ENCODE measurements at regions not wholly inside any gene's neighbourhood (a gene's known extent, or its start where the extent isn't known, plus 50 kb on each side); places are given as distances from the start of the nearest gene placed in this dataset.

DNA sequence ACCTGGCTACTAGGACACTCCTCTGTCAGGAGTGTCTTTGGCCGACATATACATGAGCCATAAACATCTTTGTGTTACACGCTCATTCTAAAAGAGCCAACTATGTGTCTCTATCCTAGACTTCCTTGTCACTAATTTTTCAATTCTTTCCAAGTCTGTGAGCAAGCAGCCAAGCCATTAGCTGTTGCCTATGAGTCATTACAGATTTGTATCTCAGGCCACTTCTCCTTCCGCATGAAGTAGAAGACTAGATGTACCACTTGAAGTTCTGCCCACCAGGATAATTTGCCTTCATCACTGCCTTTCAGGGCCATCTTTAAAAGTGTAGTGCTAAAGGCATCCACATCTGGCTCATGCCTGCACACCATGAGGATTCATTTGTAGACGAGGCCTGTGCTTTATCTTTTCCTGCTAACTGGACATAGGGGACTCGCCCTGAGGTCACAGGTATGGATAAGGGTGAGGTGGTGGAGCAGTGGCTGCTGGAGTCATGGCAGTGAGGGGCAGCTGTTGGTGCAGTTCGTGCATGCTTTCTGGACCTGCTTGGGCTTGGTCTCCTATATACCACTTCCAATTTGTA is 126.1 kb upstream of the KL start:
- Histone ChIP-seq H3K27ac (ENCODE audit: low read depth, low read length) (no peak overlapping the region), H3K9ac (ENCODE audit: extremely low read depth, low read length, poor library complexity, severe bottlenecking) (no peak overlapping the region), H3K4me3 (ENCODE audit: low read length) (no peak overlapping the region), H3K36me3 (ENCODE audit: control insufficient read depth, insufficient read depth, low read length) (no peaks in the 10 kb centered on the region), H3K9me3 (ENCODE audit: control insufficient read depth, low read length) (peaks cover 13% of the 10 kb centered on the region), H3K27me3 (ENCODE audit: control insufficient read depth, insufficient read depth, low read length, poor library complexity, severe bottlenecking) (no peaks in the 10 kb centered on the region), H3K4me1 (ENCODE audit: control insufficient read depth, insufficient read depth, low read length) (no peaks in the 10 kb centered on the region)
- peaks cover 16% of the 10 kb centered on the region for H3K9me3 Mint-ChIP-seq
- no peak for DNase-seq
- no peaks in the 10 kb centered on the region for H3K4me1 Mint-ChIP-seq
- TF ChIP-seq, protein P1, sequence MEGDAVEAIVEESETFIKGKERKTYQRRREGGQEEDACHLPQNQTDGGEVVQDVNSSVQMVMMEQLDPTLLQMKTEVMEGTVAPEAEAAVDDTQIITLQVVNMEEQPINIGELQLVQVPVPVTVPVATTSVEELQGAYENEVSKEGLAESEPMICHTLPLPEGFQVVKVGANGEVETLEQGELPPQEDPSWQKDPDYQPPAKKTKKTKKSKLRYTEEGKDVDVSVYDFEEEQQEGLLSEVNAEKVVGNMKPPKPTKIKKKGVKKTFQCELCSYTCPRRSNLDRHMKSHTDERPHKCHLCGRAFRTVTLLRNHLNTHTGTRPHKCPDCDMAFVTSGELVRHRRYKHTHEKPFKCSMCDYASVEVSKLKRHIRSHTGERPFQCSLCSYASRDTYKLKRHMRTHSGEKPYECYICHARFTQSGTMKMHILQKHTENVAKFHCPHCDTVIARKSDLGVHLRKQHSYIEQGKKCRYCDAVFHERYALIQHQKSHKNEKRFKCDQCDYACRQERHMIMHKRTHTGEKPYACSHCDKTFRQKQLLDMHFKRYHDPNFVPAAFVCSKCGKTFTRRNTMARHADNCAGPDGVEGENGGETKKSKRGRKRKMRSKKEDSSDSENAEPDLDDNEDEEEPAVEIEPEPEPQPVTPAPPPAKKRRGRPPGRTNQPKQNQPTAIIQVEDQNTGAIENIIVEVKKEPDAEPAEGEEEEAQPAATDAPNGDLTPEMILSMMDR (conservative IDR thresholded peaks at IDR 0.05), result no peak
- no peaks in the 10 kb centered on the region for H3K27me3 Mint-ChIP-seq (ENCODE audit: insufficient read depth)
- no peak overlapping the region for H3K27ac Mint-ChIP-seq
- 87 to 92% methylated on average over 3 to 6 of the region's 6 CpGs for WGBS, 2 experiments (ENCODE audit: insufficient coverage in 1 of 2, insufficient read length in 1 of 2)
- no peaks in the 10 kb centered on the region for H3K36me3 Mint-ChIP-seq (ENCODE audit: low read depth)
- H3K4me3 Mint-ChIP-seq, result no peak overlapping the region

GRCh38 chr13:32893176-32893575 is 123.0 kb upstream of the KL start:
- Mint-ChIP-seq H3K4me3 (no peak overlapping the region), H3K27me3 (ENCODE audit: insufficient read depth) (no peaks in the 10 kb centered on the region), H3K27ac (no peak overlapping the region), H3K36me3 (ENCODE audit: low read depth) (no peaks in the 10 kb centered on the region), H3K4me1 (no peaks in the 10 kb centered on the region), H3K9me3 (peaks cover 1% of the 10 kb centered on the region)
- Histone ChIP-seq H3K4me1 (ENCODE audit: control insufficient read depth, insufficient read depth, low read length) (no peaks in the 10 kb centered on the region), H3K9ac (ENCODE audit: extremely low read depth, low read length, poor library complexity, severe bottlenecking) (no peak overlapping the region), H3K4me3 (ENCODE audit: low read length) (no peak overlapping the region), H3K27ac (ENCODE audit: low read depth, low read length) (no peak overlapping the region), H3K27me3 (ENCODE audit: control insufficient read depth, insufficient read depth, low read length, poor library complexity, severe bottlenecking) (no peaks in the 10 kb centered on the region), H3K9me3 (ENCODE audit: control insufficient read depth, low read length) (peaks cover under 1% of the 10 kb centered on the region), H3K36me3 (ENCODE audit: control insufficient read depth, insufficient read depth, low read length) (no peaks in the 10 kb centered on the region)
- WGBS, 2 experiments (ENCODE audit: insufficient coverage in 1 of 2, insufficient read length in 1 of 2), result 93 to 97% methylated on average over 6 of the region's 6 CpGs
- TF ChIP-seq, protein P1 (conservative IDR thresholded peaks at IDR 0.05), result no peak
- no peak for DNase-seq

DNA sequence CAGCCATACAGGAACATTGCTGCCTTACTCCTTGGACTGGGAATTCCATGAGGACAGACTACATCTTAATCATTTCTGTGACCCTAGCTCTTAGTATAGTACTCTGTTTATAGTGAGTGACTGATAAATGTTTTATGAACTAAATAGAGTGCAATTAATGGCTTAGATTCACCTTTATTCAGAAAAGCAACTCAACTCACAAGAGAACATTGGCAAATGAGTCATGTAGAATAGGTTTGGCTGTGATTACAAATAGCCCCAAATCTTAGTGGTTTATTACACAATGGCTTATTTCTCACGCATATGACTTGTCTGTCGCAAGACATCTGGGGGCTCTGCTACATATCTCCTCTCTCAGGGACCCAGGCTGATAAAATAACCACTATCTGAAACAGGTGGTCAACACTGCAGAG is 121.6 kb upstream of the KL start:
- Histone ChIP-seq H3K36me3 (ENCODE audit: control insufficient read depth, insufficient read depth, low read length) (no peaks in the 10 kb centered on the region), H3K27me3 (ENCODE audit: control insufficient read depth, insufficient read depth, low read length, poor library complexity, severe bottlenecking) (no peaks in the 10 kb centered on the region), H3K9me3 (ENCODE audit: control insufficient read depth, low read length) (no peaks in the 10 kb centered on the region), H3K9ac (ENCODE audit: extremely low read depth, low read length, poor library complexity, severe bottlenecking) (no peak overlapping the region), H3K4me1 (ENCODE audit: control insufficient read depth, insufficient read depth, low read length) (no peaks in the 10 kb centered on the region), H3K27ac (ENCODE audit: low read depth, low read length) (no peak overlapping the region), H3K4me3 (ENCODE audit: low read length) (no peak overlapping the region)
- TF ChIP-seq, protein P1 (conservative IDR thresholded peaks at IDR 0.05), result no peak
- H3K27me3 Mint-ChIP-seq (ENCODE audit: insufficient read depth), result no peaks in the 10 kb centered on the region
- H3K27ac Mint-ChIP-seq, result no peak overlapping the region
- H3K4me1 Mint-ChIP-seq, result no peaks in the 10 kb centered on the region
- DNase-seq, result no peak
- no peaks in the 10 kb centered on the region for H3K36me3 Mint-ChIP-seq (ENCODE audit: low read depth)
- no peak overlapping the region for H3K4me3 Mint-ChIP-seq
- 87 to 100% methylated on average over 1 to 2 of the region's 2 CpGs for WGBS, 2 experiments (ENCODE audit: insufficient coverage in 1 of 2, insufficient read length in 1 of 2)
- no peaks in the 10 kb centered on the region for H3K9me3 Mint-ChIP-seq
